Fibroblast of peridontal ligament (primary cell): ENCODE measurements at regions not wholly inside any gene's neighbourhood (a gene's known extent, or its start where the extent isn't known, plus 50 kb on each side); places are given as distances from the start of the nearest gene placed in this dataset.
A peak's percentile ranks its signal among the peaks of the same experiment; 100 is the strongest.

ENCODE experiments used
- DNase-seq: peaks from one replicate; pipeline ENCODE4 v3.0.0-alpha.2; 2010; ENCODE audit errors: extremely low read depth

GRCh38 chr4:125062115-125063050 is 252.4 kb upstream of the FAT4 start:
- no peak for DNase-seq

- DNase-seq, result no peak
These were observed 254.4 kb upstream of the FAT4 start for GRCh38 chr4:125060376-125060775.

GRCh38 chr4:125049711-125050110 is 265.0 kb upstream of the FAT4 start:
- peak; percentile 44 for DNase-seq

- DNase-seq, result no peak
These were observed 269.4 kb upstream of the FAT4 start for GRCh38 chr4:125045311-125045710.

- no peak for DNase-seq
These were observed 269.9 kb upstream of the FAT4 start for GRCh38 chr4:125044886-125045285.

GRCh38 chr4:125043486-125043885 is 271.3 kb upstream of the FAT4 start:
- no peak for DNase-seq

GRCh38 chr4:125042041-125042440 is 272.7 kb upstream of the FAT4 start:
- DNase-seq, result no peak

GRCh38 chr4:125041372-125041930 is 273.3 kb upstream of the FAT4 start:
- no peak for DNase-seq

- DNase-seq, result no peak
These were observed 275.2 kb upstream of the FAT4 start for GRCh38 chr4:125039550-125039949.

- no peak for DNase-seq
These were observed 291.8 kb upstream of the FAT4 start for GRCh38 chr4:125022855-125023501.

GRCh38 chr4:125021189-125021588 is 293.6 kb upstream of the FAT4 start:
- DNase-seq, result no peak

GRCh38 chr4:125020089-125021034 is 294.4 kb upstream of the FAT4 start:
- no peak for DNase-seq

- DNase-seq, result no peak
These were observed 297.9 kb upstream of the FAT4 start for GRCh38 chr4:125016892-125017299.

- DNase-seq, result no peak
These were observed 300.9 kb upstream of the FAT4 start for GRCh38 chr4:125013891-125014290.

- peak; percentile 9 for DNase-seq
These were observed 299.1 kb upstream of the ANKRD50 start for GRCh38 chr4:125011646-125012045.

- no peak for DNase-seq
These were observed 298.4 kb upstream of the ANKRD50 start for GRCh38 chr4:125010796-125011503.

GRCh38 chr4:125008676-125009075 is 296.1 kb upstream of the ANKRD50 start:
- no peak for DNase-seq

GRCh38 chr4:125004676-125005075 is 292.1 kb upstream of the ANKRD50 start:
- DNase-seq, result no peak

GRCh38 chr4:125003840-125004239 is 291.3 kb upstream of the ANKRD50 start:
- no peak for DNase-seq

GRCh38 chr4:124997991-124998390 is 285.5 kb upstream of the ANKRD50 start:
- DNase-seq, result no peak

GRCh38 chr4:124997124-124997523 is 284.6 kb upstream of the ANKRD50 start:
- DNase-seq, result no peak
